ENCODE measurements at regions not wholly inside any gene's neighbourhood (a gene's known extent, or its start where the extent isn't known, plus 50 kb on each side); places are given as distances from the start of the nearest gene placed in this dataset.
"Not testable (repeated sequence)": the region's sequence is repeated elsewhere in the genome, so short reads cannot be mapped to it uniquely, and the experiment has no call there.

DNA sequence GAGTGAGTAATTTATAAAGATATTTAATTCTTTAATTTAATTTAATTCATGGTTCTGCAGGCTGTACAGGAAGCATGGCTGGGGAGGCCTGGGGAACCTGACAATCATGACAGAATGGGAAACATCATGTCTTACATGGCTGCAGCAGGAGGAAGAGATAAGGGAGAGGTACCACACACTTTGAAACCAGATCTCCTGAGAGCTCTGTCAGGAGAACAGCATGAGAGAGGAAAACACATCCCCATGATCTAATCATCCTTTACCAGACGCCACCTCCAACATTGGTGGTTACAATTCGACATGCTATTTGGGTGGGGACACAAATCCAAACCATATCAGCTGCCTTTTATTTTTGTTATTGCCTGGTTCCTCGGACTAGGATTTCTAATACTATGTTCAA, 928.6 kb downstream of the TMEM121 start:
- Mint-ChIP-seq H3K27me3 (ENCODE audit: low read depth) (no peaks in the 10 kb centered on the region), H3K9me3 (ENCODE audit: insufficient read depth) (no peaks in the 10 kb centered on the region), H3K27ac (no peak overlapping the region), H3K4me1 (ENCODE audit: low read depth) (no peaks in the 10 kb centered on the region), H3K4me3 (no peak overlapping the region), H3K36me3 (ENCODE audit: low read depth) (no peaks in the 10 kb centered on the region)
- DNase-seq, result no peak
- no peak for ATAC-seq
- ChIA-PET CTCF (no interaction called here), POLR2A (no interaction called here)

DNA sequence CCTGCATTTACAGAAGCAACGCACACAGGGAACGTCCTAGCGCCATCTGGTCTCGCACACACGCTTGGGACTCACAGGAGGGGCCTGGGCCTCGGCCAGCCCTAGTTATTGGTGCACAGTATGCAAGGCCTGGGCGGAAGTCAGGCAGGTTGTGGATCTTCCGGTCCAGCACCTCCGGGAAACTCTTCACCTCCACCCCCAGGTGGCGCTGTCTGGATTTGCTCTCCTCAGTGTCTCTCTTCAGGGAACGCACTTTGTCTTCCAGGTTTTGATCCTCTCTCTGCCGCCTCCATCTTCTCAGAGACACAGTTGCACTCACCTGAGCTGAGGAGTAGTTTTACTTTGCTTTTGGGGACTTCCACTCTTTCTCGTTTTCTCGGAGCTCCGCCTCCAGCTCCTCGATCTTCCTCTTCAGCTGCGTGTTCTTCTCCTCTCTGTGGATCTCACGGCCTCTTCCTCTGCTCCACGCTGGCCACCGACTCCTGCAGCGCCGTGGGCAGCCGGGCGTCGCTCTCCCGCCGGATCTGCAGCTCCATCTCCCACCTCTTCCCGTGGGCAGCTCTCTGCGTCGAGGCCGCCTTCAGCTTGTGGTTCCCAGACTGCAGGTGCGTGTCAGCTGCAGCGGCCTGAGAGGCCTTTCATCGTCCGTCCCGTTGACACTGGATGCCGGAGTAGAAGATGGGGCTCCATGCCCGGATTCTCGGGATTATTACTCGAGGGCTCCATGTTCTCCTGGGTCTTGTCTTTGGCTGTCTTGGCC, 933.8 kb downstream of the TMEM121 start:
- POLR2A ChIA-PET, result no interaction called here
- no peak overlapping the region for H3K27ac Mint-ChIP-seq
- H3K36me3 Mint-ChIP-seq (ENCODE audit: low read depth), result no peaks in the 10 kb centered on the region
- CTCF ChIA-PET, result no interaction called here
- DNase-seq (no peak), ATAC-seq (no peak)
- no peaks in the 10 kb centered on the region for H3K4me1 Mint-ChIP-seq (ENCODE audit: low read depth)
- no peaks in the 10 kb centered on the region for H3K27me3 Mint-ChIP-seq (ENCODE audit: low read depth)
- H3K4me3 Mint-ChIP-seq, result no peak overlapping the region
- no peaks in the 10 kb centered on the region for H3K9me3 Mint-ChIP-seq (ENCODE audit: insufficient read depth)

DNA sequence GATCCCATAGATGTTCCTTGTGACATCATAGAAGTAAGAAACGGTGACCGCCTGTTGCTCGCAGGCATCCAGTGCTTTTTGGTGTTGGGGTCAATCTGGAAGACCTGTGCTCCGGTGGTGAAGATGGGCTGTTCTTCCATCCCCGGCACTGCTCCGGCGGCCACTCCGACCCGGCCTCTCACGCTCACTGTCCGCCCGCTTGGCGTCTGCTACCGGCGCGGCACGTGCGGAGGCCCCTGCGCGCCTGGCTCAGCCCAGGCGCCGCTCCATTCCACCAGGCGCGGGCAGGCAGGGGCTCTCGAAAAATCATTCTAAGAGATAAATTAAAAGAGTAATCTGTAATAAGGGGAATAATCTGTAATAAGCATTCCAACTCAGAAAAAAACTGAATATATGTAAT, 934.5 kb downstream of the TMEM121 start:
- ATAC-seq (no peak), DNase-seq (no peak)
- ChIA-PET POLR2A (no interaction called here), CTCF (no interaction called here)
- no peaks in the 10 kb centered on the region for H3K36me3 Mint-ChIP-seq (ENCODE audit: low read depth)
- H3K4me1 Mint-ChIP-seq (ENCODE audit: low read depth), result no peaks in the 10 kb centered on the region
- no peak overlapping the region for H3K4me3 Mint-ChIP-seq
- no peaks in the 10 kb centered on the region for H3K27me3 Mint-ChIP-seq (ENCODE audit: low read depth)
- no peaks in the 10 kb centered on the region for H3K9me3 Mint-ChIP-seq (ENCODE audit: insufficient read depth)
- no peak overlapping the region for H3K27ac Mint-ChIP-seq

DNA sequence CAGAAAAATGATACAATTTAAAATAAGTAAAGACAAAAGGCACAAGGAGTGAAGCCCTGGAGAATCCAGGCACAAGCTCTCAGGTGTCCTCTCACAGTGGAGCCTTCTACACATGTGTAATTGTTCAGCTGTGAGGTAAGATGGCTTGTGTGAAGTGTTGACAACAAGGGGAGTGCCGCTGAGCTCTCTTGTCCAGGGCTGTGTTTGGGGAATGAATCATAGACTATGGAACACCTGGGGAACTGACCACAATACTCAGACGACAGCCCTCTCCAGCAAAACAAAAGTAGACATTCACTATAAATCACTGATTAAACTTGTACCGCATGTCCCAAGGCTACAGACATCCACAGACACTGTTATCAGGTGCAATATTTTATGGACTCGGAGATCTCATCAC, 940.1 kb downstream of the TMEM121 start:
- H3K36me3 Mint-ChIP-seq (ENCODE audit: low read depth); DNase-seq; H3K9me3 Mint-ChIP-seq (ENCODE audit: insufficient read depth); H3K27me3 Mint-ChIP-seq (ENCODE audit: low read depth); H3K4me1 Mint-ChIP-seq (ENCODE audit: low read depth); H3K27ac Mint-ChIP-seq; H3K4me3 Mint-ChIP-seq; ATAC-seq; POLR2A ChIA-PET: not testable (repeated sequence)
- CTCF ChIA-PET, result interaction anchor here (1.6 to 10.6 kb wide), 4 partner anchors 12 to 257 kb away, joined by 4 to 154 read pairs (median 42); no protein-coding TSS in a partner anchor

DNA sequence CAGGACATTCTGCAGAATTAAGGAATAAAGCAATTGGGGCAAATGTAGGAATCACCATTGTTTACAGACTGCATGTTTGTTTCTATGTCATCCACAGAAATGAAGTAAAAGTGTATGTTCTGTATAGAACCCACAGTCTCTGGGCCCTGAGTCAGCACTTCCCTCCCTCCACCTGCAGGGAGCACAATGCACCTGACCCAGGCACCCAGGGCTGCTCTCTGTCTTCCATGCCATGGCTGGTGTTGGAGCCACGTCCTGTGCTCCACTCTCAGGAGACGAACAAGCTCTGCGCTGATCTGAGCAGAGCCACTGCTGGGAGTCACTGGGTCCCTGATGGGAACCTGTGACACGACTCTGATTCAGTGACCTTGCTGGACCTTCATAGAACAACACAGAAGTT, 942.5 kb downstream of the TMEM121 start:
- POLR2A ChIA-PET; H3K4me3 Mint-ChIP-seq; H3K27ac Mint-ChIP-seq; H3K9me3 Mint-ChIP-seq (ENCODE audit: insufficient read depth); H3K36me3 Mint-ChIP-seq (ENCODE audit: low read depth); H3K4me1 Mint-ChIP-seq (ENCODE audit: low read depth); H3K27me3 Mint-ChIP-seq (ENCODE audit: low read depth); DNase-seq: not testable (repeated sequence)
- ATAC-seq, result peak; percentile 51
- CTCF ChIA-PET, result interaction anchor here (0.7 to 10.6 kb wide), 24 partner anchors 9 to 352 kb away, joined by 3 to 154 read pairs (median 5); no protein-coding TSS in a partner anchor

DNA sequence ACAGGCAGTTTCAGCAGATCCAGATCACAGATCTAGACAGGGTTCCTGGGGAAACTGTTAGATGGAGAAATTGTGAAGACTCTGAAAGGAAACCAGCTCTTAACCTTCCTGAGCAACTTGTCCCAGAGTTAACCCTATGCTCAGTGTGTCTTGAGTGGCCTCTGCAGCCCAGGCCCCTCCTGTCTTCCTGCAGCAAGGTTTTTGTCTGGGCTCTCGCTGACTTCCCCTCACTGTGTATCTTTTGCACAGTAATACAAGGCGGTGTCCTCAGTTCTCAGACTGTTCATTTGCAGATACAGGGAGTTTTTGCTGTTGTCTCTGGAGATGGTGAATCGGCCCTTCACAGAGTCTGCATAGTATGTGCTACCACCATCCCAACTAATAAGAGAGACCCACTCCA, 943.6 kb downstream of the TMEM121 start:
- POLR2A ChIA-PET, result not testable (repeated sequence)
- CTCF ChIA-PET, result interaction anchor here (0.8 to 10.6 kb wide), 17 partner anchors 19 to 354 kb away, joined by 3 to 154 read pairs (median 6); no protein-coding TSS in a partner anchor
- peak overlapping the region; percentile 61 for H3K27ac Mint-ChIP-seq

DNA sequence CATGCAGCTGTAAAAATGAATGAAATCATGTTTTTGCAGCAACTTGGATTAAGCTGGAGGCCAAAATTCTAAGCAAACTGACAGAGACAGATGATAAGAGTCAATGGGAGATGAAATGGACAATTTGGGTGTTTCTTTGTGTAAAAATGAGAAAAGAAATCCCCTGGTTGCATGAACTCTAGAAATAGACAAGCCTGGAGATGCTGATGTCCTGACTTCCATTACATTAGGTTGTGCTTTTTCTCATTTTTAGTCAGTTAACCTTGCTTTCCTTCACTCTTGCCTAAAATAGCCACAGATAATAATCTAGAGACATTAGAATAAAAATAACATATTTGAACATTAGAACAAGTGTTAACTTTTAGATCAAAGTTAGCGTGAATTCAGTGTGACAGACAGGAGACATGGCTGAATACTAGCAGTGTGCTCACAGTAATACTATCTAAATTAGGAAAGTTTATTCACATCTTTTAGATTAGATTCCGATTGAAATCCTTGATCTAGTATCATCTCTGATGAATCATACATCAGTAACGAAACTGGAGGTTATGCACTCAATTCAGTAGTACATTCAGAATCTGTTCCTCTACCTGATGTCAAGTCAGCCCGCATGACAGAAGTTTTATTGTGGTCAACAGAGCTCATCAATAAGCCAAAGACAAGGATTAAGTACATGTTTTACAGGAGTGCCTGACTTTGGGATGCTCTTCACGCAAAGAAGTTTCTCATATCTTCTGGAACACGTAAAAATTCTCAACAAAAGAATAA, 948.1 kb downstream of the TMEM121 start:
- H3K27ac Mint-ChIP-seq; DNase-seq; H3K27me3 Mint-ChIP-seq (ENCODE audit: low read depth); H3K9me3 Mint-ChIP-seq (ENCODE audit: insufficient read depth); H3K4me3 Mint-ChIP-seq; ATAC-seq; H3K36me3 Mint-ChIP-seq (ENCODE audit: low read depth); POLR2A ChIA-PET; H3K4me1 Mint-ChIP-seq (ENCODE audit: low read depth): not testable (repeated sequence)
- CTCF ChIA-PET, result interaction anchor here (0.8 to 10.6 kb wide), 3 partner anchors 56 to 220 kb away, joined by 3 to 154 read pairs (median 52); no protein-coding TSS in a partner anchor

More for the DNA sequence above, 943.6 kb downstream of the TMEM121 start:
- DNase-seq; H3K9me3 Mint-ChIP-seq (ENCODE audit: insufficient read depth); H3K27me3 Mint-ChIP-seq (ENCODE audit: low read depth); H3K36me3 Mint-ChIP-seq (ENCODE audit: low read depth); H3K4me3 Mint-ChIP-seq; H3K4me1 Mint-ChIP-seq (ENCODE audit: low read depth): not testable (repeated sequence)
- peak; percentile 58 for ATAC-seq

DNA sequence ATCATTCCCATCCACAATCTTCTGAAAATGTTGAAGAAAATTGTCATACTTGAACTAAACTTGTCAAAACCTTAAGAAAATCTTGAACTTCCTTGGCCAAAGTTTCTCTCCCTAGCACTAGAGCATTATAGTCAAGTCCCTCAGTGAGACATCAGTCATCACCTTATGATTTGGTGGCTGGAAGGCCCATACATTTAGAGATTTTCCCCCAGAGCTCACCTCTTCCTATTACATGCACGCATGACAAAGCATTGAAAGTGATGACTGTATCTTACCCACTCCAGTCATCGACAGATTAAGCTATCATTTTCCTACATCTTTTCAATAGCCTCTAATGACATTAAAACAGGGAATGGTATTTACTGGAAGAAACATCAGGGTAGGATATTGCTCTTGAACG, 948.8 kb downstream of the TMEM121 start:
- not testable (repeated sequence) for H3K4me3 Mint-ChIP-seq; H3K27ac Mint-ChIP-seq; DNase-seq; H3K9me3 Mint-ChIP-seq (ENCODE audit: insufficient read depth); H3K27me3 Mint-ChIP-seq (ENCODE audit: low read depth); ATAC-seq; H3K4me1 Mint-ChIP-seq (ENCODE audit: low read depth); H3K36me3 Mint-ChIP-seq (ENCODE audit: low read depth)
- ChIA-PET CTCF (interaction anchor here (5.6 kb wide), 1 partner anchor 57 kb away, joined by 52 read pairs; no protein-coding TSS in a partner anchor), POLR2A (interaction anchor here (0.6 kb wide), 1 partner anchor 38 kb away, joined by 3 read pairs; no protein-coding TSS in a partner anchor)

DNA sequence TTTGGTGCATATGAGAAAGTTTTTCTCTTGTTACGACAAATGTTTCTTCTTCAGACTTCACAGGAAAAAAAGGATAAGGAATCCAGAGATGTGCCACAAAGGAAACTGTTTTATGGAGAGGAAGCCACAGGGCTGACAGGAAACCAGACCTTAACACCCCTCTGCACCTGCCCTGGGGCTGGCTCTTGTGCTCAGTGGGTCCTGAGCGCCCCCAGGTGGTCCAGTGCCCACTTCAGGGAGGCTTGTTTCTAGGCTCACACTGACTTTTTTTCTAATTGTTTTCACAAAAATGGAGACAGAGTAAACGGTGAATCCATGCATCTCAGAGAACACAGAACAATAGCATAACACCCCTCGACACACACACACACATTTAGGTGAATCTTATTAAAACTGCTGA, 951.2 kb downstream of the TMEM121 start:
- POLR2A ChIA-PET, result not testable (repeated sequence)
- CTCF ChIA-PET, result interaction anchor here (1.0 to 5.6 kb wide), 11 partner anchors 9 to 159 kb away, joined by 3 to 52 read pairs (median 5); no protein-coding TSS in a partner anchor

DNA sequence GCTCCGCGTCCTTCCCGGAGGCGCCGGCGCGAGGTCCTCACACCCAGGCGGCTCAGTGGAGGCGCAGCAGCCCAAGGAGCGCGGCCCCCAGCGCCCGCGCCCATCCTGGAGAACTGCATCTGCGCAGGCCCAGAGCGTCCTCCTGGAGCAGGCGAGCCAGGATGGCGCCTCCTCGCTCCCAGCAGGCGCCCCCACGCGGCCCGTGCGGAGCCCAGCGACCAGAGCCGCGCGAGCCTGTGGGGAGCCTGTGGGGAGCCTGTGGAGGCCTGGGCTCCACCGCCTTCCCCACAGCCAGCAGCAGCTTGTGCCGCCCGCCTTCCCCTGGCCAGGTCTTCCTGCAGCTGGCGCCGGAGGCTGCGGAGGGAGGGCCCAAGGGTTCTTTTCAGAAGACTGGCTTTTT, 953.9 kb downstream of the TMEM121 start:
- H3K36me3 Mint-ChIP-seq (ENCODE audit: low read depth); H3K4me3 Mint-ChIP-seq; H3K4me1 Mint-ChIP-seq (ENCODE audit: low read depth); DNase-seq; POLR2A ChIA-PET; H3K27me3 Mint-ChIP-seq (ENCODE audit: low read depth); H3K9me3 Mint-ChIP-seq (ENCODE audit: insufficient read depth); H3K27ac Mint-ChIP-seq: not testable (repeated sequence)
- peak; percentile 80 for ATAC-seq
- CTCF ChIA-PET, result interaction anchor here (0.6 to 5.6 kb wide), 2 partner anchors 37 to 62 kb away, joined by 3 to 52 read pairs; no protein-coding TSS in a partner anchor

More for the DNA sequence above, 951.2 kb downstream of the TMEM121 start:
- not testable (repeated sequence) for DNase-seq; H3K9me3 Mint-ChIP-seq (ENCODE audit: insufficient read depth); ATAC-seq; H3K4me1 Mint-ChIP-seq (ENCODE audit: low read depth); H3K27me3 Mint-ChIP-seq (ENCODE audit: low read depth); H3K4me3 Mint-ChIP-seq; H3K27ac Mint-ChIP-seq; H3K36me3 Mint-ChIP-seq (ENCODE audit: low read depth)

DNA sequence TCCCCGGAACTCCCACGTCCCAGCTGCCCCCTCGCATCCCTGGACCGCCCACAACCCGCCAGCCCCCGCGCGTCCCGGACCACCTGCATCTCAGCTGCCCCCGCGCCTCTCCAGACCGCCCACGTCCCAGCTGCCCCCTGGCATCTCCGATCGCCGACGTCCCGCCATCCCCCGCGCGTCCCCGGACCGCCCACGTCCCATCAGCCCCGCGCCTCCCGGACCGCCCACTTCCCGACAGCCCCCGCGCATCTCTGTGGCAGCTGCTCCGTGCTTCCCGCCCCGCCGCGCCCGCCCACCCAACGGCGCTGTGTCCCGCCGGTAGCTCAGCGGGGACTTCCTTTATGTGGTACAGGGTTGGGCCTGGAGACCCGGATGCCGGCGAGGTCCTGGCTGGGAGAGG, 955.8 kb downstream of the TMEM121 start:
- H3K36me3 Mint-ChIP-seq (ENCODE audit: low read depth); H3K4me3 Mint-ChIP-seq; ATAC-seq; H3K27me3 Mint-ChIP-seq (ENCODE audit: low read depth); DNase-seq; H3K4me1 Mint-ChIP-seq (ENCODE audit: low read depth); H3K9me3 Mint-ChIP-seq (ENCODE audit: insufficient read depth); POLR2A ChIA-PET; H3K27ac Mint-ChIP-seq: not testable (repeated sequence)
- CTCF ChIA-PET, result interaction anchor here (0.8 kb wide), 1 partner anchor 65 kb away, joined by 3 read pairs; no protein-coding TSS in a partner anchor

DNA sequence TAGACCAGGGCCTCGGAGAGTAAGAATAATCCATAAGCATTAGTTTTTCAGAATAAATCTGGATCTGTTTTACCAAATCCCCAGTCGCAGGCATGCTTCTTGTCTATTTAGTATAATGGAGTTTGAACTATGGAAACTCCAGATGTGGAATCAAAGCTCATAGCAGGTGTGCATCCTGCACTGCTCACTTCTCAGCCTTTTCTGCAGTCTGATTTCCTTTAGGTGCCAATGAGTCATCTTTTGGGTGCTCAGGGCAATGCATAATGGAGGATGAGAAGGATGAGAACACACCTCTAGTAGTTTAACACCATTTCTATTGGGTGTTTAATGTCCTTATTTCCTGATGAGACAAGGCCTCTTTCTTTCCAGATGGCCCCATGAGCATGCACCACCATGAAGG, 961.2 kb downstream of the TMEM121 start:
- no peak for ATAC-seq
- CTCF ChIA-PET, result interaction anchor here (0.7 to 9.0 kb wide), 7 partner anchors 9 to 211 kb away, joined by 3 to 108 read pairs (median 8); no protein-coding TSS in a partner anchor
- H3K4me3 Mint-ChIP-seq, result no peak overlapping the region

More for the DNA sequence above, 961.2 kb downstream of the TMEM121 start:
- peaks cover 23% of the 10 kb centered on the region for H3K4me1 Mint-ChIP-seq (ENCODE audit: low read depth)
- H3K9me3 Mint-ChIP-seq (ENCODE audit: insufficient read depth), result no peaks in the 10 kb centered on the region
- POLR2A ChIA-PET, result no interaction called here
- DNase-seq, result no peak
- H3K27ac Mint-ChIP-seq, result no peak overlapping the region
- H3K36me3 Mint-ChIP-seq (ENCODE audit: low read depth), result no peaks in the 10 kb centered on the region
- H3K27me3 Mint-ChIP-seq (ENCODE audit: low read depth), result no peaks in the 10 kb centered on the region

All from activated CD8-positive, alpha-beta T cell treated with anti-CD3 and anti-CD28 coated beads, Interleukin-2, amount 10 ng/mL, durations not matched to agents 7 days and 5 days (primary cell).